GM12891 (cell line): ENCODE measurements at regions not wholly inside any gene's neighbourhood (a gene's known extent, or its start where the extent isn't known, plus 50 kb on each side); places are given as distances from the start of the nearest gene placed in this dataset.

Experiments used
- POLR2A ChIP-seq: IDR thresholded peaks from 2 replicates; pipeline ENCODE4 v1.6.1; 2011; ENCODE audit warnings: low read depth, low read length, control low read depth
- POLR2AphosphoS5 ChIP-seq: IDR thresholded peaks from 2 replicates; pipeline ENCODE4 v1.6.1; 2011; ENCODE audit warnings: low read depth, low read length, control low read depth
- POU2F2 ChIP-seq: IDR thresholded peaks from 2 replicates; pipeline ENCODE4 v1.6.1; 2011; ENCODE audit warnings: low read depth, mild to moderate bottlenecking, control low read depth, low read length, moderate library complexity
- TAF1 ChIP-seq: IDR thresholded peaks from 2 replicates; pipeline ENCODE4 v1.6.1; 2011; ENCODE audit warnings: low read depth, low read length, control low read depth

DNA sequence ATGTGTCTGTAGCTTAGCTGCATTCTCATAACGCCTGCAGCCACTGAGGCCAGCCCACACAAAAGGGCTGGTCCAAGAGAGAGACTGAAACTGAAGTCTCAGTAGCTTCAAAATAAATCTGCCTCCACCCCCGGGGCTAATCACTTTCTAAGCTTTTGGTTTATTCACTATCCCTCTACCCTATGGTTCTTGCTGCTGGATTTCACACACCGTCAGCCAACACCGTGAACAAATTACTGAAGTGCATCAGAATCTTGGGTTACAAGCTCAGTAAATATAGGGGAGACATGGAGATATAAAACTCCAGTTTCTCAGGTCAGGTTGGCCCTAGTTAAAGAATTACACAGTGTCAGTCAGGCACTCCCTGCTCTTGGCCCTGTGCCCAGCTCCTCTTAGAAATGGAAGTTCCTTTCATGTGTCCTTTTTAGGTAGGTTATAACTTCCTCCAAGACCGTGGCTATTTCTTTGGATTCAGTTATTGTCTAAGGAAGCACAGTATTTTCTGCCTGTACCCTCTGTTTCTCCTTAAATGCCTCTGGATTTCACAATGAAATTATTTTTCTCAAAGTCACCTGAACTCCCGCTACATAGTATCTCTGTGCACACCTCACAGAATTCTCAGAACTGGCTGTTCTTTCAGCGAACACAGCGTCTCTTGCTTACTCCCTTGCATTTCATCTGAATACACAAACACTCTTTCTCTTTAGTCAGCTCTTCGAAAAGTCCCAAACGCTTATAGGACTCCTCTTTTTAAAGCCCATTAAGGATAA is 112.5 kb downstream of the FAM174A start:
- TF ChIP-seq POLR2AphosphoS5 (no peak), POU2F2 (no peak), POLR2A (no peak), TAF1 (no peak)
